D341Med (cell line): ENCODE measurements at regions not wholly inside any gene's neighbourhood (a gene's known extent, or its start where the extent isn't known, plus 50 kb on each side); places are given as distances from the start of the nearest gene placed in this dataset.
"Not testable (repeated sequence)": the region's sequence is repeated elsewhere in the genome, so short reads cannot be mapped to it uniquely, and the experiment has no call there.

Experiments used
- DNase-seq: peaks from one replicate; pipeline ENCODE4 v3.0.0; 2012; ENCODE audit warnings: low spot score

DNA sequence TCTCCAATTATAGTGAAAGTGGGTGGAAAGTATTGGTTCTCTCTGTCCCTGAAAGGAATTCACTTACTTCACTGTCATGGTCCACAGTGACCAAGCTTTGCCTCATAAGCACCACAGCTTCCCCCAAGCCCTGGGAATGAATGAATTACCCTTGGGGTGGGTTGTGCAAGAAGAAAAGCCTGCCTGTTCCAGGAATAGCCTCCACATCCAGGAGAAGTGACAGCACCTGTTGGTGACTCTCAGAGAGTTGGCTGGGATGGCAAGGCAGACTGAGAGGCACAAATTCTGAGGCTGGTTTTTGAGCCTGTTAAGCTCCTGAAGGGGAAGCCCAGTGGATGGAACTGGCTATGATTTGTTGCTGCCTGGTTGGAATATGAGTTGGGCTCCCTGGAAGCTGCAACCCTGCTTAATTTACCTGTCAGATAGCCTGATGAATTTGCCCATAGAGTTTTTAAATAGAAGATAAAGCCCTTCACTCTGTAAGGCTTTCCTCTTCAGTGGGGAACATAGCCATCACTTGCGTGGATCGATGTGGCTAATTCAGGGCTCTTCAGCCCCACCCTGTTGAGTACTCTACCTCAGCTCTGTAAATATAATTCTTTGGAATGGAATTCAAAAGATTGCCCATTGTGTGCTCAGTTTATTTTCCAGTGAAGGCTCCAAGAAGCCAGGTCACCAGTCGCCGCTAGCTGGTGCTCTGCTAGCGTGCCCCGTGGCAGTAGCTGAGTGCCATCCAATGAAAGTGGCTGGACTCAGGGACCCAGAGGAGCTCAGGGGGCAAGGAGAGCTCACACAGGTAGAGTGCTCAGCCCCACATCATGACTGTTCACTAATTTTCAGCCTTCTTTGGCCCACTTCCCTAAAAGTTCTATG lies 479.3 kb downstream of the IRS1 start:
- no peak for DNase-seq

DNA sequence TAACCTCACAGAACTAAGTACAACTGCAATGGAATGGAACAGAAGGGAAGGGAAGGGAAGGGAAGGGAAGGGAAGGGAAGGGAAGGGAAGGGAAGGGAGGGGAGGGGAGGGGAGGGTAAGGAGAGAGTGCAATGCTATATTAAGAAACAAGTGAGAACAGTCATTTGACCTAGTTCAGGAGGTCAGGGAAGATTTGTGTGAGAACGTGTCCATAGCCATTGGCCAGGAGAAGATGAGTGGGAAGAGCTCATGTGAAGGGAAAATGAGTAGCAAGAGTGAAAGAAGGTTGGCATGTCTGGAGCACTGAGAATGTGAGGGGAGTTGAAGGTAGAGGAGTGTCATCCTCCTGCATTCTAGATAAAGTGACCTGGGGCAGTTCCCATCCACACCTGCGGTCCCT lies 481.6 kb downstream of the IRS1 start:
- no peak for DNase-seq

DNA sequence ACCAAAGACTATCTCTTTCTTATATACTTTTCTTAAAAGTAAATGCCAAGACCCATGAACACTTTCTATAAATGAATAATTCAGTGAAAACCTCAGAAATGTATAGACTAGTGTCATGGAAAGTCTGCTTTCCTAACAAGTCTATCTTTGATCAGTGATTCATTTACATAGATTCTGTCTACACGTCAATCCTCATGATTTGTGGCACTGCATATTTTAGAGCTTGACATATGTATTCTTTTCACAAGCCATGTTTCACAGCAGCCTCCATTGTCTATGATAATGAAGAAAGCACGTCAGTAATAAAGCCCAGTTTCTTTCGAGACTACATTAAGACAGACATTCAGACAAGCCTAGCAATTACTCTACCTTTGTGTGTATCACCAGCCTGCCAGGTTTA lies 486.6 kb downstream of the IRS1 start:
- DNase-seq: no peak

DNA sequence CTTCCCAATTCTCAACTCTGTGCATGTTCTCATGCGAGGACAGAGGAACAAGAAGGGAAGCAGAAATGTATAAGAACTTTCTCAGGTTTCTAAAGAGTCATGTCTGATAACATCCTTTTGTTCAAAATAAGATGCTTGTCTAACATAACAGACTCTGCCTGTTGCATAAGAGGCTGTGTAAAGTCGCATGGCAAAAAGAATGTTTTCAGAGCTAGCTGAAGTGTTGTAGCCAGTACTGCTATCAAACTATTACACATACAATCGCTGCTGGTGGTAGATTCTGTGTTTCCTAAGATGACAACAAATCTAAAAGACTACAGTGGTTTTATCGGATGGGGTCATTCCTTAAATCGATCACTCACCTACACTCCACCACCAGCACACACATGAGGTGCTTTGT lies 487.5 kb downstream of the IRS1 start:
- DNase-seq: no peak

DNA sequence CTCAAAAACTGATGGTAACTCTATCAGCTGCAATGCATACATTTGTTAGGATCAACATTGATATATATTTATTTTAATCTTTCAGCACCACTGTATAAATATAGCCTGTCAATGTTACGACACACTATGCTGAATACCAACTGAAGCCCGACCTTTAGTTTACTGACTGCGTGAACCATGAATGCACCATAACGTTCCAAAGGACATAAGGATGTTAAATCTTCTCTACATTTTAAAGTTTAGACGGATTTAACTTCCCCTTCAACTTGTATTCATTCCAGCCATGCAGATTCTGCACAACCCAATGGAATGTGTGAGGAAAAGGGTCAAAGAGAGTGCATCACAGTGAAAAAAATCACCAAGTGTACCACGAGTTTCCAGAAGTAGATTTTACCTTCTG lies 489.5 kb downstream of the IRS1 start:
- no peak for DNase-seq

DNA sequence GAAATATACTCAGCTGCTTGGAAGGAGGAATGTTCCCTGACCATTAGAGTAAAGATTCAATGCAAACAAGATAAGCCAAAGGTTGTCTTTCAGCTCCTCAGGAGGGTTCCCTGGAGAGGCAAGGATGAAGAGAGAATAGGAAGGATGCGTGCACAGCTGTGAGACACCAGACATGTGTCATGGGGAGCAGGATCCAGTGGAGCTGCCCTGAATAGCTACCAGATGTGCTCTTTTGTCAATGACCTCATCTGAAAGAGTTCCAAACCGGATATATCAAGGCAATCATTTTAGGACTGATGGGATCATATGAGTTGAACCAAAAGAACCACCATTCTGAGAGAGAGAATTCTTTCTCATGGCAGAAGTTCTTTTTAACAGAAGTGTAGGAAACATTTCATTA lies 490.6 kb downstream of the IRS1 start:
- DNase-seq: no peak

DNA sequence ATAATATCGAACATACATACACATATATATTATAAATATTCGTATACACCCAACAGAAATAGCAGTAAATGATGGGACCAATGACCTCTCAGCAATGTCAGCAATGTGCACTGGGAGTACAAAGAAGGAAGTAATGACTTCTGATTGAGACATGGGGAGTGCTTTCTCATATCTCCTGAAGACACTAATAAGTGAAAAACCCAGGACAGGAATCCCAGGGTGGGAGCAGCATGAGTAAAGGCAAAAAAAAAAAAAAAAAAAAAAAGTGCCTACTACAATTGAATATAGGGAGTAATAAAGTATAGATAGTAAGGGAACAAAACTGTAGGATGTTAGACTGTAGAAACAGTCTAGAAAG lies 491.3 kb downstream of the IRS1 start:
- no peak for DNase-seq

DNA sequence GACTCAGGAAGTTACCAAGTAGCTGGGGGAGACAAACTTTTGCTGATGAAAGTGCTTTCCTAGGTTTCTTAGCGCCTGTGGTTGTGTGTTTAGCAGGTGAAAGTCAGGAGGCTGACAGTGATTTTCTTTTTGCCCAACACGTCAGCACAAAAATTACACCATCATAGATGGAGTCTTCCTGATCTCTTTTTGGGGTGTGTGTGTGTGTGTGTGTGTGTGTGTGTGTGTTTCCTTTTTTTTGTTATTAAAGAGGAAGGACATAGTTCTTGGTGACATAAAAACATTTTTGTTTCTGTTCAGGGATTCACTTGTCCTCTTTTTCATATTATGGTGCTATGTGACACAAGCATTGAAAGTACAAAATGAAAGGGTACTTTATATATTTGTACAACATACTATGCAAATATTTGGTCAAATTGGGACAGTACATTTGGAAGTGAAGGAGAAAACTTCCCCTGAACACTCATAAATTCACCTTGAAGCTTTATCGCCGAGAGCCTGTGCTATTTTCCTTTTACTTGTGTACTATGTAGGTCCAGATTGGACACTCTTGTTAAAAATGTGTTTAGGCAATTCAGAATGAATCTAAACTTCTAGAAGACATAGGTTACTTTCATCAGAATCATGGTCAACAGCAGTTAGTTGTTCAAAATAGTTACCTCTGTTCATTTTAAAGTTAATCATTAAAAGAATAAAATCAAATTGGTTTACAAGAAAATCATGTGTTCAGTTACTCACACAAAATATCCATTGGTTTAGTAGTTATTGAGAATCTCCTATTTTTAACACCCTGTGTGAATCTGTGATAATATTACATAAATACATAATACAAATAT lies 491.9 kb downstream of the IRS1 start:
- DNase-seq: no peak

DNA sequence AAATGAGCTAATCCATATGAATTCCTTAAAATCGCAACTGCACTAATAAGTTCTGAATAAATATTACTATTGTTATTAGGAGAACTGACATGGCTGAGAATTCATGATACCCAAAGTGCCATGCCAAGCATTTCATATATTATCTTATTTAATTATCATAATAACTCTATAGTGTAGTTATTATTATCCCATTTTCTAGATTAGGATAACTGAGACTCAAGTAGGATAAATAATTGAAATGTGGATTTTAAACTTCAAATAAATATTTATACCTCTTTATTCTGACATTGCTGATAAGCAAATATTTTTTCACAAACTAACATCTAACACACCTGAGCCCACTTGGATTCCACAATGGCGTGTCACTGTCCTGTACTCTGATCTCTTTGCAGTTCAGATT lies 492.7 kb downstream of the IRS1 start:
- no peak for DNase-seq

DNA sequence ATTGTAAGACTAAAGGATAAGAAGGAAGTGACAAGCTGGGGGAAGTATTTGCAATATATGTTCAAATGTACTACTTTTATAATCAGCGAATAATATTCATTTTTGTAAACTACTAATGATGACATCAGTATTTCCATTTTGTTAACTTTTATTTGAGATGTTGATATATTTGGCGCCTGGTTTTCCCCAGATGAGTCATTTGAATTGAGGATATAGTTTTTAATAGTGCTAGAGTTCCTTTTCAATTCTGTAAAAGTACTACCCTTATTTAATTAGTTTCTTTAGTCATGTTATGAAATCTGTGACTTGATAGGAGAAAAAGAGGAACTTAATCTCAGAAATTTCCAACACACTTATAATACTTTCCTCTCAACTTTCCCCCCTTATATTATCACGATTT lies 495.3 kb downstream of the IRS1 start:
- no peak for DNase-seq

DNA sequence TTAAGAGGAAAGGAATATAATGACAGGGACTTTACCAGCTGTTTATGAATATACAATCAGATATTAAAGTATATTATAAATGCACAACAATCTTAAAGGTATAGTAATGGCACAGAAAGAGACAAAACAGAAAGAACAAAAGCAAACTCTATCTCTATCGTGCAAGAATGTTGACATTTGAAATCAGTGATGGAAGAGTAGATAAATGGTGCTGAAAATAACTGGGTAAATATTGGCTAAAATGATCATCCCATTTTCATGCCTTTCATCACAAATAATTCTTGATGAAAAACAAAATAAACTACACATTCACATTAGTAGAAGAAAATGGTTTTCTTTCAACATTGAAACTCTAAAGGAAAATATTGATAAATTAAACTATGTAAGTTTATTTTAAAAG lies 495.9 kb downstream of the IRS1 start:
- DNase-seq: no peak

DNA sequence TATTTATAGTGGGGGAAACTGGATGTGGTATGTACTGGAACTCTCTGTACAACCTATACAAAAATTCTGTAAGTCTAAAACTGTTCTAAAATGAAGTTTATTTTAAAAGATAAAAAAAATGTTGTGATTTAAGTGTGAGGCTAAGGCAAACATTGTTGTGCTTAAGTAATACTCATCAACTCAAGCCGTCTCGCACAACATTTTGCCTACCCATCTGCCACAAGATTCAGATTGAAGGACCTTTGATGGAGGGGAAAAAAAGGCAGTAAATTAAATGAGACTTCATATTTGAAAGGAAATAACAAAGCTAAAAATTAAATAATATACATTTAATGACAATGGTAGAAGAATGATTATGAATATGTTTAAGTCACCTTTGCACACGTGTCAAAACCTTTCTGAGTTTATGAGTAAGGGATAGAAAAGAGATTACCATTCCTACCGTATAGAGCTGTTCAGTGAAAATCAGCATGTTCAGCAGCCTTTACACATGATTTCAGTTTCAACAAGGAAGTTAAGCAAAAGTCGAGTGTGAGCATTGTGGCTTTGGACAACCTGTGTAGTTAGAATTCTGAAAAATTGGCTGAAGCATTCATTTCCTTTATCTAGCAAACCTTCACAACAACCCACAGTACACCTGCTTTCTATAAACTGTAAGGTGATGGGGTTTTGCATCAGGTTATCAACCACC lies 499.3 kb downstream of the IRS1 start:
- no peak for DNase-seq

DNA sequence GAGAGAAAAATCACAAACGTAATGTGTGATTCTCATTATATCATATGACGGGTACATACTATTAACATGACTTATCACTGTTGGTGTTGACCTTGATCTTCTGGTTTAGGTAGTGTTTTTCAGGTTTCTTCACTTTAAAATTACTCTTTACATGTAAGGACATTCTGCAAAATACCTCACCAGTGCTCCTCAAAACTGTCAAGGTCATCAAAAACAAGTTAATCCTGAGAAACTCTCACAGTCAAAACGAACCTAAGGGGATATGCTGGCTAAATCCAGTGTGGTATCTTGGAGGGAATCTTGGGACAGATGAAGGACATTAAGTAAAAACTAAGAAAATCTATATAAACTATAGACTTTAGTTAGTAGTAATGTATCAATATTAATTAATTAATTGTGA lies 499.8 kb downstream of the IRS1 start:
- DNase-seq: no peak

DNA sequence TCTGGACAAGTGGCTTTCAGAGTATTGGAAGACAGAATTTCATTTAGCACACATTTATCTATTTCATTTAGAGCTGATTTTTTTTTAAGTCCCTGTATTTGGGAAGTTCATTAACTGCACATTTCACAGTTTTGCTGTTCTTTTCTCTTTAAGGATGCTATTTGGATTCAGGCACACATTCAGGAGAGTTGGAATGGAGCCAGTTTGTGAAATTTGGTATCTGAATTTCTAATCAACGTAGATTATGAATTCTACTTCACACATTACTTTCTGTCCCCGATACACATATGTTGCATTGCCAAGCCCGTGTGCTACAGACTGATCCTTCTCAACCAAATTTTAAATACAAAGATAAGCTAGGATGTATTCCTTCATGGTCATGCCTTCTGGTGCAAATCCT lies 503.9 kb downstream of the IRS1 start:
- no peak for DNase-seq

DNA sequence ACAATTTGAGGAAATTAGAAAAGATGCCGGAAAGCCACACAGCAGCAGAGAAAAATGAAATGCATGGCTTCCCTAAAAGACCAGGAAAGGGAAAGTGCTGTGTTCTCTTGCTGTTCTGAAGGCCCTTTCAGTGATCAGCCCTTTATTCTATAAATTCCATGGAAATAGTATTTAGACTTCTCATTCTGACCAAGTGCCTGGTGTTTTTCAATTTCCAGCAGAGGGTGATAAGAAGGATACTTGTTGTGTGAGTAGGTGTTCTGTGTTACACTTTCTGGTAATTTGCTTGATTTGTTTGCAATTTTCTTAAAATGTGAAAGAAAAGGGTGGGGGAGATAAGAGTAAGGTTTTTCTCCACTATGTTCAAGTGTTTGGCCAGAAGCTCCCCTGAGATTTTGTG lies 504.5 kb downstream of the IRS1 start:
- no peak for DNase-seq

DNA sequence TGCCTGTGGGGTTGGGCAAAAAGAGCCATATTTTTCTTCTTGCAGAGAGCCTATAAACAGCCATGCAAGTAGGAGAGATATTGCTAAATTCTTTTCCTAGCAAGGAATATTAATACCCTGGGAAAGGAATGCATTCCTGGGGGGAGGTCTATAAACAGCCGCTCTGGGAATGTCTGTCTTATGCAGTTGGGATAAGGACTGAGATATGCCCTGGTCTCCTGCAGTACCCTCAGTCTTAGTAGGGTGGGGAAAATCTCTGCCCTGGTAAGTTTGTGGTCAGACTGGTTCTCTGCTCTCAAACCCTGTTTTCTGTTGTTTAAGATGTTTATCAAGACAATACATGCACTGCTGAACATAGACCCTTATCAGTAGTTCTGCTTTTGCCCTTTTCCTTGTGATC lies 508.3 kb downstream of the IRS1 start:
- not testable (repeated sequence) for DNase-seq

DNA sequence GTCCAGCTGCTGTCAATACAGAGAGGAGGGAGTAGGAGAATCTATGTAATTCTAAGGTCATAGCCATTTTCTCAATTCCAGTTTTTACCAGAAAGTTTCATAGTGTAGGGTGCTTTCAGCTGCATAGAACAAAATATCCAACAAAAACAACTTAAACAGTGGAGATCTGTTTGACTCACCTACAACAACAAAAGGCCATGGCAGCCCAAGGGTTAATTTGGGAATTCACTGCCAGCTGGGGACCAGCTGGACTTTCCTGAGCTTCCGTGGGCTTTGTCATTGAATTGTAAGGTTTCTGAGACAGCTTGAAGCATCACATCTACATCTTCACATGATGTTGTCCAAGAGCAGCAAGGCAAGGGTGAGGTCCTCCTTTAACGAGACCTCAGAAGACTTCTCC lies 512.7 kb downstream of the IRS1 start:
- no peak for DNase-seq

DNA sequence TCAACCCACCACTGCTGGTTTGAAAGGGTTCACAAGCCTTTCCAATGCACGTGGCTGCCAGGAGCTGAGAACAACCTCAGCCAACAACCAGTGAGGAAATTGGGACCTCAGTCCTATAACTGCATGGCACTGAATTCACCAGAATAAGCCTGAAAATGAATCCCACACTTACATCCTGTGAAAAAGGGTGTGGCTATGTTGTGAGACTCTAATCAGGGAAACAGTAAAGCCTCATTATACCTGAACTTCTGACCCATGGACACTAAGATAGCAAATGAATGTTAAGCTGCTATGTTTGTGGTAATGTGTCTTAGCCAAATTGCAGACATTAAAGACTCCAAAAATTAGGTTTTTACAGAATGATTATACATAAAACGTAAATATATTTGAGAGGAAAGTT lies 515.8 kb downstream of the IRS1 start:
- peak; percentile 28 for DNase-seq

DNA sequence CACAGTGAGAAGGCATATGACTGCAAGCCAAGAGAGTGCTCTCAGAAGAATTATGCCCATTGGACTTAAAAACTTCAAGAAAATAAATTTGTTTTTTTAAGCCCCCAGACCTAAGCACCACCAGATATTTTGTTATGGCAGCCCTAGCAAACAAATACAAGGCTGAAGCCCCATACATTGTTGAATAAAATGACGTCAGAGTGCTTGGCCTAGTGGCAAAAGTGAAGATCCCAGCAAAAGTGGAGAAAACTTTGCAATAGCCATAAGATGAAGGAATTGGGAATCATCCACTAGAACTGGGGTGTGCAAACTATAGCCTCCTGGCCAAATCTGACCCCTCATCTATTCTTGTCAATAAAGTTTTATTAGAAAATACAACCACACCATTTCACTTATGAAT lies 517.5 kb downstream of the IRS1 start:
- DNase-seq: no peak

DNA sequence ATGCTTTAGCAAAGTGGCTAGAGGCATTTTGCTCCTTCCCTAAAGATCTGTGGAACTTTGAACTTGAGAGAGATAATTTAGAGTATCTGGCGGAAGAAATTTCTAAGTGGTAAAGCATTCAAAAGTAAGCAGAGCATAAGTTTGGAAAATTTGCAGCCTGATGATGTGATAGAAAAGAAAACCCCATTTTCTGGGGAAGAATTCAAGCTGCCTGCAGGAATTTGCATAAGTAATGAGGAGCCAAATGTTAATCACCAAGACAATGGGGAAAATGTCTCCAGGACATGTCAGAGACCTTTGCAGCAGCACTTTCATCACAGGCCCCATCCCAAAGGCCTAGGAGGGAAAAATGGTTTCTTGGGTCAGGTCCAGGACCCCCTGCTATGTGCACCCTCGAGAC lies 519.5 kb downstream of the IRS1 start:
- DNase-seq: not testable (repeated sequence)

DNA sequence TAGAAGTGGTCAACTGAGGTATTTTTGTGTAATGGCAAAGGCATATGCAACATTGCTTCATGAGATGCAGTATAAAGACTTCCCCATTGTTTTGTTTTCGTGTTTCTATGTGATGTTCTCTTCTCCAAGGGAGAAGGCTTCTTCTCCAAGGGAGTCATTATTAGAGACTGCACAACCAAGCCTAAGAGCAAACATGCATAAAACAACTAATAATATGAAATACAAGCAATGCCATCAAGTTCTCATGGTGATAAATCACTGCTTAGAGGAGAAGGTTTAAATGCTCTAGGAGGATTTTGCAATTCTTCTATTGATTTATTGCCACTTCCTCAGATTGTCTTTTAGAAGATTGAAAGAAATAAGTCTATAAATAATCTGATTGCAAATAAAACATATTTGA lies 524.4 kb downstream of the IRS1 start:
- no peak for DNase-seq

DNA sequence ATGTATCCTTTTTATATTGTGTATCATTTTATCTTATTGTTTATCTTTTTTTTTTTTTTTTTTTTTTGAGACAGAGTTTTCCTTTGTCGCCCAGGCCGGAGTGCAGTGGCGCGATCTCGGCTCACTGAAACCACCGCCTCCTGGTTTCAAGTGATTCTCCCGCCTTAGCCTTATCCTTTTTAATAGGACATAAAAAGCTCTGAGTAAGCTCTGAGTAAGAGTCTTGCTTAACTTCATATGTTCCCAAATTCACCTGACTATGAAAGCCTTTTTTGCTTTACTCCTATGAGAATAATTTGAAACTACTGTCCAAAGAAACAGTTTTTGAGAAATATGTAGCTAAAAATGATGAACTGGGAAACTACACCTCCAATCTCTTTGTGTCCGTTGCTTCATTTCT lies 525.5 kb downstream of the IRS1 start:
- no peak for DNase-seq

DNA sequence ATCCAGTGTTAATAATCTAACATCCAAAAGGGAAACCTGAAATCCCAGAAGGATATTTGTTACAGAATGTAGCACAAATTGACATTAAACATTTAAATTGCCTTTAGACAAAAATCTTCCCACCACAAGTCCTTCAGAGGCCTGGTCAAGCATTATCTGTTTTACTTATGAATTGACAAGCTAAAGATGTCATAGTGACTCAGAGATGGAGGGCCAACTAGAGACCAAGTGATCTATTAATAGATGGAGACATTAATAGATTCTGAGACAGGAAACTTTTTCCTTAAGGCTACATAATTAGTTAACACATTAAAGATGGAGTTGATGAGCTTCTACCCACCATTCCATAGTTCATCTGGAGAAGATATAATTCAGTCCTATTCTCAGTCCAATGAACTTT lies 526.2 kb downstream of the IRS1 start:
- DNase-seq: no peak
